Upper lobe of left lung (tissue), 4 donors: ENCODE measurements at regions not wholly inside any gene's neighbourhood (a gene's known extent, or its start where the extent isn't known, plus 50 kb on each side); places are given as distances from the start of the nearest gene placed in this dataset.

ENCODE experiments used
- CTCF ChIP-seq, 6 experiments: fragments of 450-650 bp in 4 of 6; fragments of 200-600 bp in 2 of 6; sonication (generic) in 2 of 6; IDR thresholded peaks; one replicate each; pipeline ENCODE4 v1.5.1; 2016 to 2019; ENCODE audit warnings: antibody characterized with exemption in 6 of 6
- EP300 ChIP-seq, 4 donors: sonication (generic); formaldehyde crosslinking; IDR thresholded peaks; one replicate each; pipeline ENCODE4 v1.5.1; 2017; ENCODE audit warnings: antibody characterized with exemption in 4 of 4, control low read depth in 2 of 4
- POLR2A ChIP-seq, 4 donors: fragments of 450-650 bp; IDR thresholded peaks; one replicate each; pipeline ENCODE4 v1.5.1; 2016 to 2017; ENCODE audit warnings: antibody characterized with exemption in 4 of 4, mild to moderate bottlenecking in 2 of 4
- POLR2AphosphoS5 ChIP-seq, 2 donors: sonication (generic); formaldehyde crosslinking; IDR thresholded peaks; one replicate each; pipeline ENCODE4 v1.5.1; 2017; ENCODE audit warnings: antibody characterized with exemption in 2 of 2

- TF ChIP-seq CTCF (IDR thresholded peaks at IDR 0.05) (no peak), POLR2A (IDR thresholded peaks at IDR 0.05) (no peak), EP300 (IDR thresholded peaks at IDR 0.05) (no peak), POLR2AphosphoS5 (IDR thresholded peaks at IDR 0.05) (no peak)
These were observed 94.1 kb downstream of the RPE65 start for GRCh38 chr1:68355614-68356013.
